ENCODE measurements at regions not wholly inside any gene's neighbourhood (a gene's known extent, or its start where the extent isn't known, plus 50 kb on each side); places are given as distances from the start of the nearest gene placed in this dataset.

GRCh38 chr12:28866715-28867503 is 282.2 kb upstream of the FAR2 start:
- Histone ChIP-seq H3K4me3 (replicated peaks; ENCODE audit: insufficient read depth, low read length) (no peak overlapping the region), H3K27me3 (ENCODE audit: insufficient read depth, poor library complexity, severe bottlenecking) (no peaks in the 10 kb centered on the region), H3K27ac (replicated peaks) (no peak overlapping the region)
- no peak for DNase-seq (ENCODE audit: low read depth in 1 of 2, low spot score in 1 of 2)
- no peak for TF ChIP-seq SPI1 (IDR thresholded peaks at IDR 0.05; ENCODE audit: borderline replicate concordance, low read depth)
- no peak for TF ChIP-seq POLR2AphosphoS5 (IDR thresholded peaks at IDR 0.05; ENCODE audit: low read depth)
- TF ChIP-seq CTCF (IDR thresholded peaks at IDR 0.05; ENCODE audit: insufficient read depth, low read length), result no peak
- TF ChIP-seq, protein P1, sequence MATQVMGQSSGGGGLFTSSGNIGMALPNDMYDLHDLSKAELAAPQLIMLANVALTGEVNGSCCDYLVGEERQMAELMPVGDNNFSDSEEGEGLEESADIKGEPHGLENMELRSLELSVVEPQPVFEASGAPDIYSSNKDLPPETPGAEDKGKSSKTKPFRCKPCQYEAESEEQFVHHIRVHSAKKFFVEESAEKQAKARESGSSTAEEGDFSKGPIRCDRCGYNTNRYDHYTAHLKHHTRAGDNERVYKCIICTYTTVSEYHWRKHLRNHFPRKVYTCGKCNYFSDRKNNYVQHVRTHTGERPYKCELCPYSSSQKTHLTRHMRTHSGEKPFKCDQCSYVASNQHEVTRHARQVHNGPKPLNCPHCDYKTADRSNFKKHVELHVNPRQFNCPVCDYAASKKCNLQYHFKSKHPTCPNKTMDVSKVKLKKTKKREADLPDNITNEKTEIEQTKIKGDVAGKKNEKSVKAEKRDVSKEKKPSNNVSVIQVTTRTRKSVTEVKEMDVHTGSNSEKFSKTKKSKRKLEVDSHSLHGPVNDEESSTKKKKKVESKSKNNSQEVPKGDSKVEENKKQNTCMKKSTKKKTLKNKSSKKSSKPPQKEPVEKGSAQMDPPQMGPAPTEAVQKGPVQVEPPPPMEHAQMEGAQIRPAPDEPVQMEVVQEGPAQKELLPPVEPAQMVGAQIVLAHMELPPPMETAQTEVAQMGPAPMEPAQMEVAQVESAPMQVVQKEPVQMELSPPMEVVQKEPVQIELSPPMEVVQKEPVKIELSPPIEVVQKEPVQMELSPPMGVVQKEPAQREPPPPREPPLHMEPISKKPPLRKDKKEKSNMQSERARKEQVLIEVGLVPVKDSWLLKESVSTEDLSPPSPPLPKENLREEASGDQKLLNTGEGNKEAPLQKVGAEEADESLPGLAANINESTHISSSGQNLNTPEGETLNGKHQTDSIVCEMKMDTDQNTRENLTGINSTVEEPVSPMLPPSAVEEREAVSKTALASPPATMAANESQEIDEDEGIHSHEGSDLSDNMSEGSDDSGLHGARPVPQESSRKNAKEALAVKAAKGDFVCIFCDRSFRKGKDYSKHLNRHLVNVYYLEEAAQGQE (IDR thresholded peaks at IDR 0.05; ENCODE audit: insufficient replicate concordance, low read depth), result no peak
- no peak for TF ChIP-seq GABPA (IDR thresholded peaks at IDR 0.05; ENCODE audit: low read depth)

DNA sequence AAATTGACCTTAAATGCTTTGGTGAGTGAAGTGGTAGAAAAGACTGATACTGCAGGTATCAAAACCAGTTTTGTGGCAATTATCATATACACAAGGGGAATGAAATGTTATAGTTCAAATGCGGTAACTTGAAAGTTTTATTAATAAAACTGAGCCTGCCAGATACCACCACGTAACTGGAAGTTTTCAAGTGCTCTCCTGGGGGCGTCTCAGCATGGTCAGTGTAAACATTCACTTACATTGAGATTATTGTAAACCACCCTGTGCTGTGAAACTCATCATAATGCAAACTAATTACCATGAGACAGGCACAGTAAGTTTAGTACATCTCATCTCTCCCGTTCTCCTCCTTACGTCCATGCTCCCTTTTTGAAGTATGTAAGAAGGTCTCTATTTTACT is 280.7 kb upstream of the FAR2 start:
- TF ChIP-seq SPI1 (IDR thresholded peaks at IDR 0.05; ENCODE audit: borderline replicate concordance, low read depth) (no peak), CTCF (IDR thresholded peaks at IDR 0.05; ENCODE audit: insufficient read depth, low read length) (no peak), GABPA (IDR thresholded peaks at IDR 0.05; ENCODE audit: low read depth) (no peak), POLR2AphosphoS5 (IDR thresholded peaks at IDR 0.05; ENCODE audit: low read depth) (no peak)
- TF ChIP-seq, protein P1 (IDR thresholded peaks at IDR 0.05; ENCODE audit: insufficient replicate concordance, low read depth), result no peak
- Histone ChIP-seq H3K27me3 (ENCODE audit: insufficient read depth, poor library complexity, severe bottlenecking) (no peaks in the 10 kb centered on the region), H3K4me3 (replicated peaks; ENCODE audit: insufficient read depth, low read length) (no peak overlapping the region), H3K27ac (replicated peaks) (no peak overlapping the region)
- DNase-seq (ENCODE audit: low read depth in 1 of 2, low spot score in 1 of 2), result no peak

GRCh38 chr12:28869197-28869596 is 279.9 kb upstream of the FAR2 start:
- H3K27me3 ChIP-seq (ENCODE audit: insufficient read depth, poor library complexity, severe bottlenecking), result no peaks in the 10 kb centered on the region
- no peak overlapping the region for H3K27ac ChIP-seq (replicated peaks)
- H3K4me3 ChIP-seq (replicated peaks; ENCODE audit: insufficient read depth, low read length), result no peak overlapping the region
- TF ChIP-seq, protein P1 (IDR thresholded peaks at IDR 0.05; ENCODE audit: insufficient replicate concordance, low read depth), result no peak
- no peak for TF ChIP-seq SPI1 (IDR thresholded peaks at IDR 0.05; ENCODE audit: borderline replicate concordance, low read depth)
- no peak for TF ChIP-seq GABPA (IDR thresholded peaks at IDR 0.05; ENCODE audit: low read depth)
- TF ChIP-seq POLR2AphosphoS5 (IDR thresholded peaks at IDR 0.05; ENCODE audit: low read depth), result no peak
- TF ChIP-seq CTCF (IDR thresholded peaks at IDR 0.05; ENCODE audit: insufficient read depth, low read length), result no peak
- no peak for DNase-seq (ENCODE audit: low read depth in 1 of 2, low spot score in 1 of 2)

Measured in HL-60 (cell line).